ENCODE measurements at regions not wholly inside any gene's neighbourhood (a gene's known extent, or its start where the extent isn't known, plus 50 kb on each side); places are given as distances from the start of the nearest gene placed in this dataset.
A peak's percentile ranks its signal among the peaks of the same experiment; 100 is the strongest.
"Not testable (repeated sequence)": the region's sequence is repeated elsewhere in the genome, so short reads cannot be mapped to it uniquely, and the experiment has no call there.

DNA sequence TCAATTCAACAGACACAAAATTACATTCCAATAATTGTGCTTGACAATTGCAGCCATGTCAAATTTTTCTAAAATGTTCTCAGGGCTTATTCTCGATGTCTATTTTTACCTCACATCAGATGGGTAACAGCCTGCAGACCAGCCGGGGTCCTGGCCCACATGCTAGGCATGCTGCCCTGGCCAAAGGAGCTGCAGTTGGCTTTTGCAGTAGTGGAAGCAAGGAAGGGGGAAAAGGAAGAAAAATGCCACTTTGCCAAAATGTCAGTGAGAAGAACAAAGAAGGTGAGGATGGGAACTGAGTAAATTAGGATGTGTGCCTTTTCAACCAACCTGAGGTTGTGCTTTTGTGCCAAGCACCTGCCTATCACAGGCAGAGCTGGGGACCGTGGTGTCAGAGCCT lies 161.0 kb downstream of the FOXB1 start:
- DNase-seq (no peak), ATAC-seq (no peak)
- H3K27me3 ChIP-seq: peaks cover 0 to 4% (median 0%) of the 10 kb centered on the region in 3 donors
- H3K9me3 ChIP-seq: no peaks in the 10 kb centered on the region
- H3K4me3 ChIP-seq: no peak overlapping the region
- H3K36me3 ChIP-seq: no peaks in the 10 kb centered on the region
- no peak for TF ChIP-seq CTCF (IDR thresholded peaks at IDR 0.05 in 4 of 5, conservative IDR thresholded peaks at IDR 0.05 in 1 of 5)
- TF ChIP-seq POLR2A (IDR thresholded peaks at IDR 0.05): no peak
- no peak overlapping the region for H3K27ac ChIP-seq
- intact Hi-C loops (cut with DNase I; ENCODE audit: low total_unique reads) (no loop called here), in situ Hi-C loops (cut with MboI; ENCODE audit: low sequenced_read_pairs in 4 of 4) (no loop called here)
- no peaks in the 10 kb centered on the region for H3K4me1 ChIP-seq

GRCh38 chr15:60172143-60172542 lies 168.0 kb downstream of the FOXB1 start:
- intact Hi-C loops (cut with DNase I; ENCODE audit: low total_unique reads): no loop called here

GRCh38 chr15:60179786-60180391 lies 175.8 kb downstream of the FOXB1 start:
- TF ChIP-seq POLR2A (IDR thresholded peaks at IDR 0.05) (no peak), CTCF (IDR thresholded peaks at IDR 0.05 in 4 of 5, conservative IDR thresholded peaks at IDR 0.05 in 1 of 5) (peak; percentile 37 to 66 (median 50))
- intact Hi-C loops (cut with DNase I; ENCODE audit: low total_unique reads) (no loop called here), in situ Hi-C loops (cut with MboI; ENCODE audit: low sequenced_read_pairs in 4 of 4) (loop anchor here in 2 of 4 donors (25.0 kb wide), 2 partner anchors 443 to 468 kb away; no protein-coding TSS in a partner anchor)
- H3K27me3 ChIP-seq: no peaks in the 10 kb centered on the region
- no peaks in the 10 kb centered on the region for H3K4me1 ChIP-seq
- no peak overlapping the region for H3K4me3 ChIP-seq
- no peaks in the 10 kb centered on the region for H3K36me3 ChIP-seq
- ATAC-seq: peak in 1 of 2 donors; percentile 33
- H3K9me3 ChIP-seq: no peaks in the 10 kb centered on the region
- H3K27ac ChIP-seq: no peak overlapping the region
- no peak for DNase-seq

More at GRCh38 chr15:60172143-60172542, 168.0 kb downstream of the FOXB1 start:
- no peaks in the 10 kb centered on the region for H3K4me1 ChIP-seq
- TF ChIP-seq CTCF (IDR thresholded peaks at IDR 0.05 in 4 of 5, conservative IDR thresholded peaks at IDR 0.05 in 1 of 5): no peak
- H3K4me3 ChIP-seq: no peak overlapping the region
- ATAC-seq (no peak), DNase-seq (no peak)
- H3K27me3 ChIP-seq: no peaks in the 10 kb centered on the region
- in situ Hi-C loops (cut with MboI; ENCODE audit: low sequenced_read_pairs in 4 of 4): no loop called here
- no peak overlapping the region for H3K27ac ChIP-seq
- H3K36me3 ChIP-seq: no peaks in the 10 kb centered on the region
- no peaks in the 10 kb centered on the region for H3K9me3 ChIP-seq

GRCh38 chr15:60181957-60182356 lies 177.8 kb downstream of the FOXB1 start:
- in situ Hi-C loops (cut with MboI; ENCODE audit: low sequenced_read_pairs in 4 of 4): loop anchor here in 2 of 4 donors (25.0 kb wide), 2 partner anchors 445 to 470 kb away; no protein-coding TSS in a partner anchor
- H3K36me3 ChIP-seq; intact Hi-C loops (cut with DNase I; ENCODE audit: low total_unique reads); H3K9me3 ChIP-seq; H3K27me3 ChIP-seq; DNase-seq; H3K27ac ChIP-seq; ATAC-seq; H3K4me3 ChIP-seq; H3K4me1 ChIP-seq: not testable (repeated sequence)

- in situ Hi-C loops (cut with MboI; ENCODE audit: low sequenced_read_pairs in 4 of 4) (loop anchor here in 2 of 4 donors (25.0 kb wide), 2 partner anchors 446 to 471 kb away; no protein-coding TSS in a partner anchor), intact Hi-C loops (cut with DNase I; ENCODE audit: low total_unique reads) (no loop called here)
- no peak overlapping the region for H3K4me3 ChIP-seq
- H3K27ac ChIP-seq: no peak overlapping the region
- DNase-seq (no peak), ATAC-seq (no peak)
- H3K36me3 ChIP-seq: no peaks in the 10 kb centered on the region
- H3K27me3 ChIP-seq: no peaks in the 10 kb centered on the region
- no peaks in the 10 kb centered on the region for H3K4me1 ChIP-seq
- H3K9me3 ChIP-seq: no peaks in the 10 kb centered on the region
- TF ChIP-seq POLR2A (IDR thresholded peaks at IDR 0.05) (no peak), CTCF (IDR thresholded peaks at IDR 0.05 in 4 of 5, conservative IDR thresholded peaks at IDR 0.05 in 1 of 5) (no peak)
Observed at GRCh38 chr15:60183366-60183765, 179.3 kb downstream of the FOXB1 start.
